ENCODE measurements at regions not wholly inside any gene's neighbourhood (a gene's known extent, or its start where the extent isn't known, plus 50 kb on each side); places are given as distances from the start of the nearest gene placed in this dataset.

DNA sequence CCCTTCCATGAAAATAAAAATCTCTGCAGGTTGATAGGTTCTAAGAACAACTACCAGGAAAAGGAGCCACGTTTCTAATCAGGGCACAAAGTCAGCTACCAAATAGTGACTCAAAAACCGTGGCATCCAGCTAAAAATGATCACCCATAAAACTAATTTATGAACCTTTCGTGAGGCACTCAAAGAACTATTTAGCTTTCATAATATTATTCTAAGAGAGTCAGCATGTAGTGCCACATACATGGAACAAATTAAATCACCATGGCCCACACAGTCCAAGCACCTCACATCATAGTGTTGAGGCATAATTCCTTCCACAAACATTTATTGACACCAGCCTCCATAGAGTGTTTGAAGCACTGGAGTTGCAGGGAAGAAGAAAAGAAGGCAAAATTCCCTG is 252.0 kb upstream of the PPARGC1A start:
- TF ChIP-seq CTCF (conservative IDR thresholded peaks at IDR 0.05; ENCODE audit: low read length) = no peak
- no peak for TF ChIP-seq EZH2phosphoT487 (IDR thresholded peaks at IDR 0.05; ENCODE audit: borderline replicate concordance, low read depth, low read length)
